Hematopoietic multipotent progenitor cell treated with erythropoietin and hydrocortisone succinate and interleukin-3 and kit ligand, for 4 days (in vitro differentiated cells): ENCODE measurements at regions not wholly inside any gene's neighbourhood (a gene's known extent, or its start where the extent isn't known, plus 50 kb on each side); places are given as distances from the start of the nearest gene placed in this dataset.

Experiments
- DNase-seq: peaks from one replicate; pipeline ENCODE4 v3.0.0-alpha.2; 2015

DNA sequence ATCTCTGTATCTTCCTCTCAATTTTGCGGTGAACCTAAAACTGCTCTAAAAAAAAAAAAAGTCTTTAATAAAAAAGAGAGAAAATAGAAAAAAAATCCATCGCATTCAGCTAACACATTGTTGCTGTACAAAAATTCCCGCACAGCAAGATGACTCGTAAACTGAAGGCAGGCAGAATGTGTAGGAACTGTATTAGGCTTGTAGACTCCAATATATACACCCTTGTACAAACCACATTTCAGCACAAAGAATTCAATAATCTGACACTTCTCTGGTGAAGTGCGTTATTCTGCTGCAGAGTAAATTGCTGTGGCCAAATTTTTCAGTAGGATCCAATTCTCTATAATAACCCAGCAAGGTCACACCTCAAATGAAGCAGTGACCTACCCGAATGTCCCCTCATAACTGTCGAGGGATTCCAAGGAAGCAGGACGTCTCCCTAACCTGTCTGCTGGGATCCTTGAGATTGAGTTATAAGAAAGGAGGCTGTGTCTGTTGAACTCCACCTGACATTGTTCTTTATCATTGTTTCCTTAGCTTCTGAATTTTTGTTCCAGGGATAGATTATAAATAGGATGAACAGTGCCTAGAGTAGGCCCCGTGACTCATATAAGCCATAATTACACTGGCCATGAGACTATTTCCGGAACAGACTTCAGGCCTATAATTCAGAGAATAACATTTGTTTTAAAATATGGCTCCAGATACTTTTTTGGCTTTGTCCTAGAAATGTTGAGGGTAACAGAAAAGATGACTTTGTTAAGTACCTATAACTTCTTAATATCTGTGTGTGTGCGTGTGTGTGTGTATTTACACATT, 348.3 kb downstream of the PCDH7 start:
- DNase-seq: no peak

DNA sequence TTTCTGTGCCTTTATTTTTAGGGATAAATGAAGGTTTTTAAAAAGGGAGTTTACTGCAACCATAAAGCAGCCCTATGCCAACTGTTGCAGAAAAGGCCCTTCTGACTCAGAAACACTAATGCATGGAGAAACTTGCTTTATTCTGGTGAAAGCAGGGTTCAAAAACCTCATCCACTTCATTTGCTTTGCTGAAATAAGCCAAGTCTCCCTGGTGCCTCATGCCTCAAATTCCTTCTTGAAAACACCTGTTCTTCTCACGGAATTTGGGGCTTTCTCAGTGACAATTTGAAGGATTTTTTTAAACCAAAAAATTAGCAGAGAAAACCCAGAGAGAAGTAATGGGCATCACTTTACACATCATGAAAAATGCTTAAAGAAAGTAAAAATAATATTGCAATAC, 349.0 kb downstream of the PCDH7 start:
- no peak for DNase-seq

DNA sequence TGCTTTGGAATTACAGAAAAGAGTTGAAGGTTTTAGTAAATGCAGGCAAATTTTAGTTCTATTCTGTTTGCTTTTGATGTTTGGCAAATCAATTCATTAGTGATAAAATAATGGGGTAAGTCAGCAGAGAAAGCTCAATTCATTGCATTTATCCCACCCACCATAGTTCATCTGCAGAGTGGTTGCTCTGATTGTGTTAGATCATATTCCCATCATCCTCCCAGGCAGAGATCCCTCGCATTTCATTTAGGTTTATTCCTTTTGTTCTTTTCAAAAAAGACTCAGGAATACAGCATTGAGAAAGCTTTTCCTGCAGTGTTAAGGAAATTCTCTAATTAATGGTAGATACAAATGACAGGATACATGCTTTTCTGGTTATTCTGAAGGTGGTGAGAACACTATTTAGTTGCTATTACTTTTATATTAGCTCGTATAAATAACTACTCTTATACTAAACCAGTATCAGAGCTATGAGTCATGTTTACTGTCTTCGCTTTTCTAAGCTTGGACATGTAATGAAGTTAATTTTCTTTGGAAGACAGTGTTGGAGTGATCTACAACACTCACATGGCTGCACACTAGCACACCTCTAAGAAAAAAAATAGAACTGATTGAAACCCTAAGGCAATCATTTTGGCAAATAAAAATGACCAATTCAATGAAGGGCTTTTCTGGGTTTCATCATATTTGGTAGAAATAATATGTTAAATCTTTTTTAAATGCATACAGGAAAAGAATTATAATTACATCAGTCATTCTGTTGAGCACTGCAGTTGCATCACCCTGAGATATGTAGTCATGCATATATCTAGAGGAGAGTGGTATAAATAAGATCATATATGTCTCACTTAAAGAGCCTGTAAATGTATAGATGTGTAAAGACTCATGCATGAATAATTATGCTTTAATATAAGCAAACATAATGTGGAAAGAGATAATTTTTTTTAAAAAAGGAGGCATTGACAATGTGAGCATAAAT, 351.6 kb downstream of the PCDH7 start:
- no peak for DNase-seq

DNA sequence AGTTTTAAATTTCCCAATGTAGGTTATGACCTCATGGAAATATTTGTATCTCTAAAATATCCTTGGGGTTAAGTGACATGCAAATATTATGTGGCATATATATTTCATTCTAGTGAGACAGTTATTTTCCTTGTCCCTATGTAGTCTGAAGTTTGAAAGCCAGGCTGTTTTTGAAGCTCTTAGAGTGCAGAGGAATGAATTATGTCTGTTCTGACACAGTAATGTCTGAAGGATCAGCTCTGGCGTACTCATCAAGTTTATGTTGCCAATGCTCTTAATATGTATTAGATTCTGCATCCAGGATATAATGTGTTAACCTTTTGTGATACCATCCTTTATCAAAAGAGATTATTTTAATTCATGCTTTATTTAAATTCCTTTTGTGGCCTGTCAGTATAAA, 355.8 kb downstream of the PCDH7 start:
- no peak for DNase-seq

DNA sequence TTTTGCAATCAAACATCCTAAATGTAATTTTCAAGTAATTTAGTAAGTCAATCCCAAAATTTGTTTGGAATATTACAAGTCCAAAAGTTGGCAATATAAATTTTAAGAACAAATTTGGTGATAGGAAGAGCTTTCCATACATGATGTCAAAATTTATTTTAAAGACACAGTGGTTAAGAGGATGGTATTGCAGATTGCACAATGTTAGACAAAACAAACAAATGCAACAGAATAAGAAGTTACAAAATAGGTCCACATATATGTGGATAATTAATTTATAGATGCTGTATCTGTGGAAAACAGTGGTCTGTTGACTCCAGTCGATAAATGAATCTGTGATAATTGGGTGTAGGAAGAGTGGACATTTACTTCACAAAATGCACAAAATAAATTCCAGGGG, 358.5 kb downstream of the PCDH7 start:
- no peak for DNase-seq

DNA sequence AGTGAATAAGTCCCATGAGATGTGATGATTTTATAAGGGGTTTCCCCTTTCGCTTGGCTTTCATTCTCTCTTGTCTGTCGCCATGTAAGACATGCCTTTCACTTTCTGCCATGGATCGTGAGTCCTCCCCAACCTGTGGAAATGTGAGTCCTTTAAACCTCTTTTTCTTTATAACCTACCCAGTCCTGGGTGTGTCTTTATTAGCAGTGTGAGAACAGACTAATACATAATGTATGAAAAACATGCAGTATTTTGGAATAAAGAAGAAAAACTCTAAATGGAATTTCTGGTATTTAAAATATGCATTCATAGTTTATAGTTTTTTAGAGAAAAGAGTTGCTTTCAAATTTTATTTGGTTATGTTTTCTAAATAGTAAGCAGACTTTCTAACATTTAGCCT, 360.7 kb downstream of the PCDH7 start:
- no peak for DNase-seq

DNA sequence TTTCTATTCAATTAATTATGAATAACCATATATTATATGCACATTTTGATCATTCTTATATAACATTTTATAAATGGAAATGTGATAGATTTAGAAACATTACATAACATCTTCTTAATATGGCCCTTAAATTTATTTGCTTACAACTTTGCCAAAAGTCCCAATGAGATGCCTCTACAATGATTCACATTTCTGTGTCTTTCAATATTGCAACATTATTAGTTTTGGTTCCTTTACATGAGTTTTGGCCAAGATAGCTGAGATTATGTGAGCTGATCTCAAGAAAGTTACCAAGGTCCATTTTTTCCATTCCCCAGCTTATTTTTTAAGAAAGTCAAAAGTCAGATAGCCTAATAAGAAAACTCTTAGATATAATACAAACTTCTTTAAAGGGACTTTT, 361.2 kb downstream of the PCDH7 start:
- DNase-seq: no peak

DNA sequence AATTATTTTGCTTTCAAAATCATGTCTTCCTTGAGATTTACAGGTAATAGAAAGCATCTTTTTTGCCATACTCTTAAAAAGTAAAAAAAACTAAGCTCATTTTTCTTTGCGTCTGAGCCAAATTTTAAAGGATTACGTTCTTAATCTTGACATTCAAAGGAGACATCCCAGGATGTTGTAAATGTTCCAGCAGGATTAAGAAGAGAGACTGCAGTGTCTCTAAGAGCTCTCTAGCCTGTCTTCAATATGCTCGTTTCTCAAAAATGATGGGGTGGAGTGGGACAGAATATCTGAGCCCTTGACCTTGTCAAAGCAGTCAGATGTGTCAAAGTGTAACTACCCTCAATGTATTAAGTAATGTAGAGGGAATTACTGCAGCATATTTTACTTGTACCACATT, 363.3 kb downstream of the PCDH7 start:
- no peak for DNase-seq

DNA sequence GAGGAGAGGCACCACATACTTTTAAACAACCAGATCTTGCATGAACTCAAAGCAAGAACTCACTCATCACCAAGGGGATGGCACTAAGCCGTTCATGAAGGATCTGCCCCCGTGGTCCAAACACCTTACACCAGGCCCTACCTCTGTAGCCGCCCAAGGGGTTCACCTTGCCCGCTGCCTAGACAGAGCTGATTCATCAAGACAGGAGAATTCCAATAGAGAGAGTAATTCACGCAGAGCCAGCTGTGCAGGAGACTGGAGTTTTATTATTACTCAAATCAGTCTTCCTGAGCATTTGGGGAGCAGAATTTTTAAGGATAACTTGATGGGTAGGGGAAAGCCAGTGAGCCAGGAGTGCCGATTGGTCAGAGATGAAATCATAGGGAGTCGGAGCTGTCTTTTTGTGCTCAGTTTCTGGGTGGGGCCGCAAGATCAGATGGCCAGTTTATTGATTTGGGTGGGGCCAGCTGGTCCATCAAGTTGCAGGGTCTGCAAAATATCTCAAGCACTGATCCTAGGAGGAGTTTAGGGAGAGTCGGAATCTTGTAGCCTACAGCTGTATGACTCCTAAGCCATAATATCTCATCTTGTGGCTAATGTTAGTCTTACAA, 364.7 kb downstream of the PCDH7 start:
- no peak for DNase-seq

DNA sequence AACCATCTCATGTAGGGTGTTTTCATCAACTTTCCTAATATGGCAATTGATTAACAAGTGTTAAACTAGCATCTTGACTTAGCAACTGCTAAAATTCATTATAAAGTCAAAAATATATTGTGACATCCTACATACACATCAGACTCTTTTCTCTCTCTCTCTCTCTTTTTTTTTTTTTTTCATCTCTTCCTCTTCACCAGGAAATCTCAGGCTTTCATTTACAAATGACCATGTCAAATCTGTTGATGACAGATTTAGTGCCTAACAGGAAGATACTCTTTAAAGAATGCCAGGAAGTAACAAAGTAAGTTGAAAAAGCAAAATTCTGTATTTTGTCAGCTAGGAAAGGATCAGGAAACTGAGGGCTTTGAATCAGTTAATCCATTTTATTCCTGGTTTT, 365.5 kb downstream of the PCDH7 start:
- DNase-seq: no peak

DNA sequence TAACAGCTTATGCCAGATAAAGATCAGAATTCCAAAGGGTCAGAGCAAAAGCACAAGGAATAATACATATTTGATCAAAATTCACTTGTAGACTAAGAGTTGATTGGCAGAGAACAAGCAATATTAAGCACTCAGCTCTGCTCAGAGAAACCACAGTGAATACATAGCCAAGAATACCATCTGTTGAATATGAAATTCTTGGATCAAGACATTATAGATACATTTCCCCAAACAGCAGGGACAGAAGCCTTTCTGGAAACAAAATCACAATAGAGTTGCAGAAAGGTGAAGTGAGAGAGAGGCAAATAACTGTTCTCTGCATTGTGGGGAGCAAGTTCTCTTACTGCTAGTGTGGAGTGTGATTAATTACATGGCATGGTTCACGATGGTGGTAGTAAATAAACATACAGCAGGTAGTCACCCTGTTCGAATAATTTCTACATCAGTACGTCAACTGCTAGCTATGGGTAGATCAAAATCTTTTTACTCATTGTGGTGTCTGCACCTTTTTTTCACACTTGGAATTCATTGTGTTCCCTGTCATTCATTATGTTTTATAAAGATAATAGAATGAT, 366.7 kb downstream of the PCDH7 start:
- DNase-seq: no peak

DNA sequence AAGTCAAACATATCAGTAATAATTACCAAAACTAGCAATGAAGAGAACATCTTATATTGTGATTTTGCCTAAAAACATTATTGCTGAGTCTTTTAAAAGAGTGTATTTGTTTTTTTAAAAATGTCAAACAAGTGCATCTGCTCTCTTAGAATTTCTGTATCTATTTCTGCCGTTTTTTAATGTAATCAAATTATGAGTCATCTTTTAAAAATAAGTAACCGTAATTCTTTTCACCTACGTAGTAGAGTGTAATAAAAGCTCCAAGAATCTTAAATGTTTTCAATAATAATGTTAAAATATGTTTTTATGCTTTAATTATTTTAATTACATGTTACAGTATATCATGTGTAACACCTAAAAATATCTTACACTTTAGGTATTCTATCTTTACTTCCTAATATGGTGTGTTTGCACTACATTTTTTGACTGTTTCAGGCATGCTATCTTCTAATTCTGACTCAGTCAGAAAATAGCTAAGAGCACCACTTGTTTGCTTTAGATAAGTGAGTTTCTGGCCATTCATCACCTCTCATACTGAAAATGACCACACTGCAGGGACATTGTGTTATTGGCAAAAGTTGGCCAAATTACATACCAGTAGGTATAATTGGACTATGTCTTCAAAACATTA, 368.5 kb downstream of the PCDH7 start:
- DNase-seq: no peak

DNA sequence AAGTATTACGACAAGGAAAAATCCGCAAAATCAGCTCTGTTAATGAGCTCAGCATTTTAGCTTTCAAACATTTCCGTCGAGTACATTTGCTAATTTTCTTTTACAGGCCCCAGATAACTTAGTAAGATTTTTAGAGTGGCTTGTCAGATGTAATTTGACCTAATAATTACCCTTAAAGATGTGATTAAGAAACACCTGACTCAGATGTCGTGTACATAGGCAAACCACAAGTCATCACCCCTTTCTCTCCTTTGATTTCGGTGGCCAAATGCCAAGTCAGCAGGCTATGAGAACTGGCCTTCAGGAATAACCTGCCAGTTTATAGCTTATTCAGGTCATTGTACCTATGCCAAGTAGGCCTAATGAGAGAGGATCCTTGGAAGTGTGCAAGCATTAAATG, 369.6 kb downstream of the PCDH7 start:
- no peak for DNase-seq

DNA sequence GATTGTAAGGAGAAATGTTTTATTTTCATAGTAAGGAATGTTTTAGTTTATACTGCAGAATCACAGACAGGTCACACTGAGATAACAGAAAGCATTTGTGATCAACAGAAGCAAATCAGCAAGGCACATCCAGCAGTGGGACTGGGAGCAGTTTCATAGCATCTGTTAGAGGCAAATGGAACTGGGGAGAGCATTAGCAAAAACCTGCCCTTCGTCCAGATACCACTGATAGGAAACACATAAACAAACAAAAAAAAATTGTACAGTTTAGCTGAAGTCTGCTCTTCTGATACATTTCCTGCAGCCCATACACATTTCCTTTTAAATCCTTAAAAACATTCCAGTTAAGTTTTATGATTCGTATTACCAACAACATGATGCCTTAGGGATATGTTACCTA, 374.3 kb downstream of the PCDH7 start:
- DNase-seq: no peak

DNA sequence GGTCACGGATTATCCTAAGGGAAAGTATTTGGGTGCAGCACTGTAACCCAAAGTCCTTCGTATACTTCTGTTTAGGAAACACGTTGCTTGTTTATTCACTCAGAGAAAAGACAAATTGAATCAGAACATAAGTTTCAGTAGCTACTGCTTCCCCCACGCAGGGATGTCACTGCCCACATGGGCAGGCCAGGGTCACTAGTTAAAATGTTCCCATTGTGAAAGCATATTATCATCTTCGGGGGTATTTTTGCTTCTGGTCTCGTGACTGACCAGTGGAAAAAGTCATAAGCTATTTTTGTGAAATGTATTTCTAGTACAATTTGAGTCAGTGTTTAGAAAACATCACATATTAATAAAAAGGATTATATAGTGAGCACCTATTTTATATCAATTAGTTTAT, 377.8 kb downstream of the PCDH7 start:
- DNase-seq: no peak

DNA sequence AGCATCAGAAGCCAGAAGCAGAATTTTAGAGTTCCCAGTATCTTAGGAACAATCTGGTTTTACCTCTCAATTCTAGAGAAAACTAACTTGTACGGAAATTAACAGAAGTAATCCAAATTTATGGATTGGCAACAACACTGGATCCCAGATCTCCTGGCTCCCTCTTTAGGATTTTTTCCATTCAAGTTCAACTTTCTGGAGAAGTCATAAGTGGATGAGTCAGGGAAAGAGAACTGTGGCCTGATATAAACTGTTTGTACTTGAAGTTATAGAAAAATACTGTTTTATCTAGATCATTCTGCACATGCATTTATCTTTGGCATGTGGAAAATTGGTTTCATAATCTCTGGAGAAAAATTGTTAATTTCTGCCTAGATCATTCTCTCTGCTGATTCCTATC, 380.4 kb downstream of the PCDH7 start:
- DNase-seq: no peak

DNA sequence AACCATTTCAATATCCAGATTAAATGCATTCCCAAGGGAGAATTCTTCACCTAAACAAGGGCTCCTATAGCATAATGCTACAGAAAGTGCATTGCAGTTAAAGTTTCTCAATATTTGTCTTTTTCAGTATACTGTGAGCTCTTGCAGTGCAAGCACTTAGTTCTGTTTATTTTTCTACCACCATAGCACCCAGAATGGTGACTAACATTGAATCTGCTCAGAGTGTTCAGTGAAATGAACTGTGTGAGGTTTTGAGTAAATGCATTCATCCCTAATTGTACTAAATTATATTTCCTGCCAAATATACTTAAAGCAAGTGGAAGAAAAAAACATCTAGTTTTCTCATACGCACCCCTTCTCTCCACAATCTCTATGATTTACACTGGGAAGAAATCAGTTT, 383.9 kb downstream of the PCDH7 start:
- no peak for DNase-seq

DNA sequence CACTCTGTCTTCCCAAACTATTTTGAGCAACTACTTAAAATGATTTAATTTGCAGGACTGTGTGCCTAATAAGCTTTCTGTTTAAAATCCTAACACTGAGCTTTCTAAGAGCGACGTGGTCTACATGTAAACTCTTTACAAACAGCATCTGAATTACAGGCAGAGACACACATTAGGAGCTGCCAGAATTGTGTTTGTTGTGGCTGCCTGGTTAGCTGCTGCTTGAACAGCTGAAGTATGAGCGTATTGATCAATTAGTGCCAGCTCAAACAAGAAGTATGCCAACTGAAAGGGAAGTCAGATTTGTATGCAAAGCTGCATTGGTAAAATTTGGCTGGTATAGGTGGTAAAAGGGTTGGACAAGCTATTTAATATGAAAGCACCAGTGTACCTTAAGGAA, 384.4 kb downstream of the PCDH7 start:
- DNase-seq: no peak

DNA sequence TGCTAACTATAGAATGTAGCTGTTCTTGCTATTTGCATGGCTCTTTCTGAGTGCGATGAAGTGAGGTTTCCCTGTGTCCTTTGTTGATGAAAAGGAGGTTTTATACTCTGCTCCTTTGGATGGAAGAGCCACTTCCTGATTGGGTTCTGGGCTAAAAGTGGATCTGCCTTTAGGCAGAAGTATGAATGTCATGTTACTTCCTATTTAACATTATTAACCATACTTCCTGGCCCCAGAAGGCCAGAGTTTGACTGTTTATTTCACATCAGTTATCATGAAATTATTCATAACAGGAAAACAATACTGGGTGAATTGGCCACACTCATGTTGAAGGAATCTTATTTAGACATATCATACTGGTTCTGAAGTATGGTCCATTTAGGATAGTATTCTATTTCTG, 386.2 kb downstream of the PCDH7 start:
- no peak for DNase-seq

DNA sequence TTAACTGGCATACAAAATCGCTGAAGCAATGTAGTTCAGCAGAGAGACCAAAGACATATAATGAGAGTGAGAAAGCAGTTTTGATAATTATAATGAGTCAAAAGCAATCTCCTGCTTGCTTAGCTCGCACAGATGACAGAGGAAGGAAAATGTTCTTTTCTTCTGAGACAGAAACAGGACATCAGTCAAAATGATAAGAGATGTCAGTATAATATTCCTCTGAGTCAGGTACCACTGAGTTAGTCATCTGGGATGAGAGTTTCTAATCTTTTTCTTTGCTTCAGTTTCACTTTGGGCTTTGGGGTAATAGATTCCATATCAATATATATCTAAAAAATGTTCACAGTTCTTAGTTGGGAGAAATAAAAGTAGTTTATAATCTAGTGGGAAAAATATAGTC, 387.2 kb downstream of the PCDH7 start:
- no peak for DNase-seq

DNA sequence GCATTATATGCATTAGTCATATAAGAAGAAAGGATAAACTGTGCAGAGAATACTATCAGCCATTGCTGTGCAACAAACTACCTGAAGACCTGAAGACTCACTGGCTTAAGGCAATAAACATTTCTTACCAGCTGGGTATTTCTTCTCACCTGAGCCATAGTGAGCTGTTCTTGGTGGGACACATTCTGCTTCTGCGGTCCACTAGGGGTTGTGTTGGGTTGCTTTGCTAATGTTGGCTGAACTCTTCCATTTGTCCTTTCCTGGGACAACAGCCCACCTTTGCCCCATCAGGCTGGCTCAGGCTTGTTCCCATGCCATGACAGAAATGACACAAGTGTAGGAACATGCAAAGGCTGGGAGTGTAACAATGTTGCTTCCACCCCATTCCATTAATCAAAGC, 388.6 kb downstream of the PCDH7 start:
- no peak for DNase-seq

DNA sequence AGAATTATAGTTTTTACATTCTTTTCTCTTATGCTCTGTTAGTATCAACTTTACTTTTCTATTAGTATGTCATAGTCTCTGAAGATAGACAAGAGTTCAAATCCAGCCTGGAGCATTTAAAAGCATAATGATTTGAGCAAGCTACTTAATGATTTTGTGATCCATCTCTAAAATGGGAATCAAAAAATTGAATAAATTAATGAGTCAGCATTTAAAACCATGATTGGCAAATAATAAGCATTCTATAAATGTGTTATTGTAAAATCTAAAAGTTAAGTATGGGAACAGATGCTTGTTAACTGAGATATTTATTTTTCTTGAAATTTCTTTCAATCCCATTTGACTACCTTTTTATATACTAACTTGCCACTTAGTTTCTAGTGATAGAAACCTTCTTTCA, 391.6 kb downstream of the PCDH7 start:
- no peak for DNase-seq

DNA sequence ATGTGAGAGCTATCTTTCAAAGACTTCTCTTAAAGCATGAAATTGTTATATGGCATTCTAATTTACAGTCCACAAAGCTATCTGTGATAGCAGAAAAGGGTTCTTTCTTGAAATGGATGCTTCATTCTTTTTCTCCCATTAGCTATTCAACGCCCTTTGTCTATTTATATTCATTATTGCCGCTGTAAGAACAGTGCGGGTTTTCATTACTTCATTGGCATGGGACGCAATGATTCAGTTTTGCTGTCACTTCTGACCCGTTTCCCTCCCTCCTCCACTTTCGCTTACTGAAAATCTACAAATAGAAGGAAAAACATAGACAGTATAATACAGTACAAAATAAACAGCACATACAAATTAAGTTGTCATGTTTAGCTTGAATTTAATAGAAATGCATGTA, 394.6 kb downstream of the PCDH7 start:
- DNase-seq: no peak
